ENCODE measurements at regions not wholly inside any gene's neighbourhood (a gene's known extent, or its start where the extent isn't known, plus 50 kb on each side); places are given as distances from the start of the nearest gene placed in this dataset.

DNA sequence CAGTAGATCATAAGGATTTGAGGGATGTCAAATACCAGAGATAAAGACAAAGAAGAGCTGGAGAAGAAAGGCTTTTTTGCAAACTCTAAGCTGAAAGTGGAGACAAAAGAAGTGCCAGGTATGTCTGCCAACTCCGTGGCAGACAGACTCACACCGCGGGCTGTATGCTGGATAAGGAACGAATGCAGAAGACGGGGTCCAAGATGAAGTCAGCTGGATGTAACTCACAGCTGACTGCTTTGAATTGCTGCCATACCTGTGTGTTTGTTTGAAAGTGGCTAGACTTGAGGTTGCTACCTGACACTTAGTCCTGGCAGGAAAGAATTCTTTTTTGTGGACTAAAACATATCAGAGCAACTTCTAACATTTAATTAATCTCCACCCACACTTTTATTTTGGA is 398.8 kb downstream of the DLEU7 start:
- no peak for DNase-seq (ENCODE audit: low read depth in 1 of 2, low spot score in 1 of 2)

DNA sequence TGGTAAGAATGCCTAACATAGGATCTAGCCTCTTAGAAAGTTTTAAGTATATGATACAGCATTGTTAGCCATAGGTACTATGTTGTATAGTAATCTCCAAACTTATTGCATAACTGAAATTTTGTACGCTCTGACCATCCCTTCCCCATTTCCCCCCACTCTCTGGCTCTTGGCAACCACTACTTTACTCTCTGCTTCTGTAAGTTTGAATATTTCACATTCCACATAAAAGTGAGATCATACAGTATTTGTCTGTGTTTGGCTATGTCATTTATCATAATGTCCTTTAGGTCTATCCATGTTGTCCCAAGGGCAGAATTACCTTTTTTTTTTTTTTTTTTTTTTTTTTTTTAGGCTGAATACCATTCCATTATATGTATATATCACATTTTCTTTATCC is 396.9 kb downstream of the DLEU7 start:
- no peak for DNase-seq (ENCODE audit: low read depth in 1 of 2, low spot score in 1 of 2)

DNA sequence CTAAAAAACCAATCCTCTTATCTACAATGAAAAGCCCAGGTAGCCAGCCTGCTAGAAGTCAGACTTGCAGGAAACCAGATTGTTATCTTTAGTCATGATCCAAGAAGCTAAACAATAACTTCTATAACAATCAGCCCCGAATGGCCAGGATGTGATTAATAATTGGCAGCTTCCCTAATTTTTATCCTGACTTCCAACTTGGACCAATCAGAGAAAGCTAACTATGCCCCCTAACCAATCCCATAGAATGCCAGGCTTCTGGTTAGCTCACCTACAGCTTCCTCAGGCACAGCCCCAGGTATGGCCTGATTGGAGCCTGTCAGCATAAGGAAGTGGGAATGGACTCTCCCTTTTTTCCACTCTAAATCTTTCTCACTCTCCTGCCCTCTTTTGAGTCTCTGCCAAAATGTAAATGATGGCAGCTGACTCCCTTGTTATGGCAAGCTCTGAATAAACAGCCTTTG is 394.9 kb downstream of the DLEU7 start:
- DNase-seq (ENCODE audit: low read depth in 1 of 2, low spot score in 1 of 2), result no peak

DNA sequence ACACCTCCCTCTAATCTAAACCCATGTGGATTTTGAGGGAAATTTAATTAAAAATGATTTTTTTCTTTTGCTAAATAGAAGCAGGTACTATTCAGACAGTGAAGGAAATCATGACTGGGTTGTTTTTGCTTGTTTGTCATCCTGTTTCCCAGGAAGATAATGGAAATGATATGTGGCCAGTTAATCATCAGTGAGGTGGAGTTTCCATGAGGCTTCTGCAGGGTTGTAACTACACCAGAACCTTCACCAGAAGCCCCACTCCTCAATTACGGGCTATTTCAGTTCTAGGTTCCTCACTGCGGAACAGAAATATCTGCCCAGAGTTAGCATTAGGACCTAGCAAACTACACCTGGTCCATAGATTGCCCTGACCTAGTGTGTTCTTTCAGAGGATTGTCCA is 394.0 kb downstream of the DLEU7 start:
- DNase-seq (ENCODE audit: low read depth in 1 of 2, low spot score in 1 of 2), result no peak

DNA sequence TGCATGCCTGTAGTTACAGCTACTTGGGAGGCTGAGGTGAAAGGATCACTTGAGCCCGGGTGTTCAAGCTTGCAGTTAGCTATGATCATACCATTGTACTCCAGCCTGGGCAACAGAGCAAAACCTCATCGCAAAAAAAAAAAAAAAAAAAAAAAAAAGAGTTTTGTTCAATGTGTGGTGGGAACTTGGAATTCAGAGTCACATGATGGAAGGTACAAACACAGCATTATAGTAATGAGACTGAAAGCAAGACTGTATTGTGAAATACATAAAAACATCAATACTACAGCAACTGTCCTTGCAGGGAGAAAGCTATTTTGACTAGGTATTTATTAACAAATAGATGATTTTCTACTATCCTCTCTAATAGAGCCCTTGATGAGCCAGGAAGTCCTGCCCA is 393.2 kb downstream of the DLEU7 start:
- no peak for DNase-seq (ENCODE audit: low read depth in 1 of 2, low spot score in 1 of 2)

DNA sequence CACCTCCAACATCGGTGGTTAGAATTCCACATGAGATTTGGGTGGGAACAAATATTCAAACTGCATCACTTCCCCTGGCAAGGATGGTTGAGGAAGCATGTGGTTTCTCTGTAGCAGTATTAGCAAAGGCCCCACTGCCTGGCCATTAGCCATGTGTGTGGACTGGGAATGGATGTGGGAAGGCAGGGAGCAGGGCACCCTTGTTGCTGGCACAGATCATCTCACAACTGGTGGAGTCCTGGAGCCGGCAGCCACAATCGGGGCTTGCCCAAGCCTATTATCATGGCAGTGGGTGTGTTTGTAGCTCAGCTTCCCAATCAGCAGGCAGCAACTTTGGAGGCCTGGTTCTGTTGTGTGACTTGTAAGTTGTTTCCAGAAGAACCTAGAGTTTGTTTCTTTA is 391.9 kb downstream of the DLEU7 start:
- no peak for DNase-seq (ENCODE audit: low read depth in 1 of 2, low spot score in 1 of 2)

DNA sequence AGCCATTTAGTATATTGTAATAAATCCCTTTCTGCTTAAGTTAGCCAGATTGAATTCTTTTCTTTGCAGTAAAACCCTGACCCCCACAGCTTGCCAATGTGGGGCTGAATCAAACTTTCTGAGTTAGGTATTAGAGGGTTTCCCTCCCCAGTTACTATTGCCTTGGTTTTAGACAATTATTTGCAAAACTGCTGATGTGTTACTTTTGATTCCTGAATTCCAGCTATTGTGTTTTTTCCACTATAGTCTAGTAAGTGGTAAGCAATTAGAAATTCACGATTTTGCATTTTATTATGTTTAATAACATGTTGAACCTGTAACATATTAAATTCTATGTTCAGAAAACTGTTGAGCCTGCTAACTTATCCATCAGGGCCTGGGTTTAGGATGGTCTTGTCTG is 391.5 kb downstream of the DLEU7 start:
- DNase-seq (ENCODE audit: low read depth in 1 of 2, low spot score in 1 of 2), result no peak

DNA sequence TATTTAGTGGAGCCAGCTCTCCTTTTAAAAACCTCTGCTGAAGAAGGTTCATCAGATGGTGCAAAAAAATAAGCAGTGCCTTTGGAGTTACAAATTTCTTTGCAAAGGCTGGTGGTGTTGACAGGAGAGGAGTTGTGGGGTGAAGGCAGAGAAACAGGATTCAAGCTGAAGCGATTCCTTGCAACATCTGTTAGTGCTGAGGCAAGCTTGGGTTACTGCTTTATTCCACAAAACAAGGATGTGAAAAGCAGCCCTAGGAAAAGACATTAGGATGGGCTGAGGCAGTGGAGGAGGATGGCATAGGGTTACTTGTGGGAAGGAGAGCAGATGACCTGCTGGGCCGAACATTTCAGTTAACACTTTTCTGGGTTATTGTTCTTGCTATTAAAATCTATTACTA is 390.7 kb downstream of the DLEU7 start:
- DNase-seq (ENCODE audit: low read depth in 1 of 2, low spot score in 1 of 2), result no peak

DNA sequence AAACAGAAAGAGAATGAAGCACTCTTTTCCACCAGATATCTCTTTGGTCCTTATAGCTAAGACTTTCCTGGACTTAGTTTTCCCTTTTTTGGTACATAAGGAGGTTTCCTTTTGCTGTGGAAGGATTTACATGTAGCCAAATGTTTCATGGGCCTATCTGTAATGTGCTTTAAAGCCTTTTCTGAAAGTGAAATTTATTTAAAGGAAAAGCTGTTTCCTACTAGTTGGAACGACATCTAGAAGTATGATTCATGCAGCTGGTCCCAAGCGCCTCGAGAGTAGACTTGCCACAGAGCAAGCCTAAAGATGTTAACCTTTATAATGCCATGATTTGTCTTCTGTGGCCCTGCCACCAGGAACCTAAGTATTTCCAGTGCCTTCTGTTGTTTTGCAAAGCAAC is 390.3 kb downstream of the DLEU7 start:
- no peak for DNase-seq (ENCODE audit: low read depth in 1 of 2, low spot score in 1 of 2)

DNA sequence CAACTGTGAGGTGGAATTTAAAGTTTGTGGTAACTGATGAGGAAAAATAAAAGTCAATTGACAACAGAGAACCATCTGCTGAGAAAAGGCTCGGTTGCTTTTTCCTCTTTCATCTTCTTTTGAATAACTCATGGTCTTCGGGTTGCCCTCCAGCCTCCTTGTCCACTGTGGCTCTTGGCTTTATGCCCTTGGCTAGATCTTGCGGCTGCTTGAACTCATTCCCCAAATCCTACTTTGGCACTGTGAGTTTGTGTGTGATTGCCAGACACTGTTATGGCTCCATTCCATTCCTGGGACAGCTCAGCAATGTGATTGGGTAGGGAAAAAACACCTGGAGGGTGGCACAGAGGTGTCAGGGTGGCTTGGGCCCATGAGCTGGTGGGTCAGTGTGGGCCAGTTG is 387.4 kb downstream of the DLEU7 start:
- DNase-seq (ENCODE audit: low read depth in 1 of 2, low spot score in 1 of 2), result no peak

DNA sequence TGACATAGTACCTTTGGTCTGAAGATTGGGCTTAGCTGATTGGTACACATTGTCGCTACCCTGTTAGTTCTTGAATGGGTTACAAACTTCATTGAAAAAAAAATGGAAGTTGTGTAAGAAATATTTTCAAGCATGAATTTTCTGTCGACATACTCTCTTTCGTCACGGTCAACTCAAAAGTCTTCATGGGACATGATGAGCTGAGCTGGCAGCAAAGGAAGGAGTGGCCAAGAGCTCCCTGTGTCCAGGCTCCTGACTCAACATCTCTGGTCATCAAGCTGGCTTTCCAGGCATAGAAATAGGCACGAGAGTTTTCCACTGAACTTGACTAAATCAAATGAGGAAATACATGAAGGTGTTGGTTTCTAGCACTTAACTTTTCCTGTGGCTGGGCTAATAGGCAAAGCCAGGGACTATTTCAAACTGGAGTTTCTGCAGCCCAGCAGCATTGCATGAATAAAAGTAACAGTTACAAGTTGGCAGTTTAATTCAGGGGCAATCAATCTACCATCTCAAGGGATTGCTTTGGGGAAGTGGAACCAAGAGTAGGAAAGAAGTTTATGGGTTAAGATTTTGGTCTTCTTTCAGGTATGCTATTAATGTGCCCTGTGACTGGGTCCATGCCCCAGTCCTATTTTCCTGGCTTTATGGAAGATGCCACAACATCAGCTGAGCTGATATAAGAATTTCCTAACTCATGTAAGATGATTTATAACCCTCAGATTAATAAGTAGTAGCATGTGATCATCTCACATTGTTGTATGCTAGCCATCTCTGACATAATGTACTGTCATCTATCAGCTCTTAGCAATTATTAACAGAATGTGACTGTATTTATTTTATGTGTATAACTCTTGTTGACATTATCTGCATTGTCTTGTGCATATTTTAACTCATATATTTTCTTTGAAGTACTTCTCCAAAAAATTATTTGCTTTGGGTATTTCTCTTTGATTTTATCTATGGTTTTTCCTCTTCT is 385.8 kb downstream of the DLEU7 start:
- no peak for DNase-seq (ENCODE audit: low read depth in 1 of 2, low spot score in 1 of 2)

DNA sequence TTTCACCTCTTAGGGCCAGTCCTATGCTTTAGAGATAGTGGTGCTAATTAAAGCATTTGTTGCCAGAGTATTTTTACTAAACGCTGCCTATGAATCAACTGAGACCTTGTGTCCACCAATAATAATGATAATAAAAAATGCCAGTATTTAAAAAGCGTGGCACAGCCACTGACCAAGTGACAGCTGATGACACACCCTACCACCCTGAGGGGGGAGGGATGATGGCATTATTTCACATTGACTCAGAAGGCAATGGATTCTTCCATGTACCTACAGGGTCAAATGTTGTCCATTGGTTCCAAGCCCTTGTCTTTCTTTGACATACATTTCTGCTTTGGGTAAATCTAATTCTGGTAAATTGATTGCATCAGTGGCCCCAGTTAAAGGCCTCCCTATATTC is 384.4 kb downstream of the DLEU7 start:
- DNase-seq (ENCODE audit: low read depth in 1 of 2, low spot score in 1 of 2), result no peak

DNA sequence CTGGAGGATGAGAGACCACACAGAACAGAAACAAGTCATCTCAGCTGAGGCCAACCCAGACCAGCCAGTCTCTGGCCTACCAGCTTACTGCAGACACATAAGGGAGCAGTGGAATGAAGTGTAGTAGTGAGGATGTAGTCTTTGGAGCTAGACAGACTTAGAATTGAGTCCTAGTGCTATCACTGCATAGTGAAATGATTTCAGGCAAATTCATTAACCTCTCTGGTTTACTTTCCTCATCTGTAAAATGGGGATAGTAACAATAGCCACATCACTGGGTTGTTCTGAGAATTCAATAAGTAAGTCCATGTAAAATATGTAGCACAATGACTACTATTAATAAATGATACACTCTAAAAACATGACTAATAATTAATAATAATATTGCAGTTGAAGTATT is 383.8 kb downstream of the DLEU7 start:
- no peak for DNase-seq (ENCODE audit: low read depth in 1 of 2, low spot score in 1 of 2)

DNA sequence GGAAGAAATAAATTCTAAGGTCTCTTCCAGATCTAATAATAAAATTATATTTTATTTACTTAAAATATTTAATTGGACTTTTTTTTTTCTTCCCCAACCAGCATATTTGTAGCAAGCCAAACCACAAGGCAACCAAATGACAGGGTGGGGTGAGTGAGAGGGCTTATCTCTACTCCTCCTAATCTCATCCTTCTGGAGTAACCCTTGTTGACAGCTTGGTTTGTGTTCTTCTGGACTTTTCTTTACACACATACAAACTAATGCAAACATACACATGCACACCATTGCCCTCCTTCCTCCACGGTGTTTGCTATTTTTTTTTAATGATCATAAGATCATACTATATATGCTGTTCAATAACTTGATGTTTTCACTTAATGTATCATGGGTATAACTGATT is 383.1 kb downstream of the DLEU7 start:
- no peak for DNase-seq (ENCODE audit: low read depth in 1 of 2, low spot score in 1 of 2)

DNA sequence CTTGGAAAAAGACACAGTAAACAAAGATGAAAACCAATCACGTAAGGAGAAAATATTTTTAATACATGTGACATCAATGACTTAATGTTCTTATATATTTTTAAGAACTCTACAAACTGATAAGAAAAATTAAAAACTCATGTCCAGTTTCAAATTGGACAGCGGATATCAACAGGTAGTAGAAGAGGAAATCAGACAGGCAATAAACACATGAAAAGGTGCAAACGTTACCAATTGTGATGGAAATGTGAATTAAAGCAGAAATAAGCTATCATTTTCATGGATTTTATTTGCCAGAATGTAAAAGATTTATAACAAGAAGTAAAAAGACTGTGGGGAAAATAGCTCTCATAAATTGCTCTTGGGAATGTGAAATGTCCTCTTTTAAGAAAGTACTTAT is 382.3 kb downstream of the DLEU7 start:
- no peak for DNase-seq (ENCODE audit: low read depth in 1 of 2, low spot score in 1 of 2)

DNA sequence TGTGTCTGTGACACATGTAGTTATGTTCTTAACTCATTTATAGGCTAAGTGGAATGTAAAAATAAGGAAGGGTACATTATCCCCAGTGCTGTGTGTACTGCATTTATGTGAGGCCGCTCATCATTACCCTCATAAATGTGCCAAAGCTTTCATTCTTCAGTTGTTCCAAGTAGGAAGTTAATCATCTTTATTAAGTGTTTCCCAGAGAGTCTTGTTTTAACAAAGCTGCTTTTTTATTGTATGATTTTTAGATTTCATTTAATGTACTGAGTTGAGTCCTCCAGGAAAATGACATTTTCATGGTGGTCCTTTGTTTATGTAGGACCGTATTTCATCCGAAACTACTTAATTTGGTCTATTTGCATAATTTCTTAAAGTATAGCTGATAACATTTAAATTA is 379.8 kb downstream of the DLEU7 start:
- DNase-seq (ENCODE audit: low read depth in 1 of 2, low spot score in 1 of 2), result no peak

DNA sequence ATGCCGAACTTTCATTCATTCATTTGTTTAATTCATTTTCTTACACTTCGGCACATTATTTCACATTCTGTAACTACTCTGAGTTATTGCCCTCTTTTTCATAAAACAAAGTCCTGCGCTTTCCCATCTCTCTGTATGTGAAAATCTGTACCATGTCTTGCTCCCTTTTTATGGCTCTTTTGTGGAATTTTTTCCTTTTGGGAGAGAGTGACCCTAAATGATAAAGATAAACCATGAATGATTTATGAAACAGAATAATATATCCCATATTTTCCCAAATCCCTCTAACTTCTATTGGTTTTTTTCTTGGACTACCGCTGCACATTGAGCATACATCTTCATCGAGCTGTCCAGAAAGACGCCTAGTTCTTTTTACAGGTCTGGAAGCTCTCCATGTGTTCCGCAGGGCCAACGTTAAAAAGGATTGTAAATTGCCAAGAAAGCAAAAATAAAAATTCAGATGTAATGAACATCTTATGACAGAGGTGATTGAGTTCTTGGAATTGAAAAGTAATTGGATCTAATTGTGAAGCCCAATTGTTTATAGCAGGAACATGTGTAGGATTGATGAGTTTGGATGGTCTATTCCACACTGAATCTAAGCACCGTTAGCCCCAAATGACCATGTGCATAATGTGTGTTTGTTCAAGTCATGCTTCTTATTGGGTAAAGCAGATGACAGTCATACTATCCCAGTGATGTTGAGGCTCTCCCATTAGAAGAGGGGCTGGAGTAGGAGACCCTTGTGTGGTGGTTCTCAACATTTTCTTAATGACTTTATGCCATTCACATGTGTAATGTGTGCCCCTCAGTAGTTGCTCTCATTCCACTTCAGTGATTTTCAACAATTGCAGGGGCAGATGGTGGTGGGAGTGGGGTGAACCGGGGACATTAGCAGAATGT is 378.9 kb downstream of the DLEU7 start:
- DNase-seq (ENCODE audit: low read depth in 1 of 2, low spot score in 1 of 2), result no peak

DNA sequence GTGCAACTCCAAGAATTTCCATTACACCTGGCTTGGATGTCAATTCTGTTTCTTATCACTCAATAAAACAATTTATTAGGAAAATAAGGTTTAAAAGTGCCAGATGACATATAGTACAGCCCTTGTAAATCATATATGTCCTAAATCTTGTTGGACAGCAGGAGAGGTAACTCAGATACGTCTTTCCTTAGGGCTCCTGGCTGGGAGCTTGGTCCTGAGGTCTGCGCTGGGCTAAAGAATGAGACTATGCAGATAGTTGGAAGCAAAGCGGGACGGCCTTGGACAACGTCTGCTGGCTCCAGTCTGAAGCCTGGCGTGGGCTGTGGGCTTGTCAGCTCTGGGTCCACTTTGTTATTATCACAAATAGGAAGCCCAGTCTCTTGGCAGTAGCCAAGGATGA is 377.0 kb downstream of the DLEU7 start:
- no peak for DNase-seq (ENCODE audit: low read depth in 1 of 2, low spot score in 1 of 2)

DNA sequence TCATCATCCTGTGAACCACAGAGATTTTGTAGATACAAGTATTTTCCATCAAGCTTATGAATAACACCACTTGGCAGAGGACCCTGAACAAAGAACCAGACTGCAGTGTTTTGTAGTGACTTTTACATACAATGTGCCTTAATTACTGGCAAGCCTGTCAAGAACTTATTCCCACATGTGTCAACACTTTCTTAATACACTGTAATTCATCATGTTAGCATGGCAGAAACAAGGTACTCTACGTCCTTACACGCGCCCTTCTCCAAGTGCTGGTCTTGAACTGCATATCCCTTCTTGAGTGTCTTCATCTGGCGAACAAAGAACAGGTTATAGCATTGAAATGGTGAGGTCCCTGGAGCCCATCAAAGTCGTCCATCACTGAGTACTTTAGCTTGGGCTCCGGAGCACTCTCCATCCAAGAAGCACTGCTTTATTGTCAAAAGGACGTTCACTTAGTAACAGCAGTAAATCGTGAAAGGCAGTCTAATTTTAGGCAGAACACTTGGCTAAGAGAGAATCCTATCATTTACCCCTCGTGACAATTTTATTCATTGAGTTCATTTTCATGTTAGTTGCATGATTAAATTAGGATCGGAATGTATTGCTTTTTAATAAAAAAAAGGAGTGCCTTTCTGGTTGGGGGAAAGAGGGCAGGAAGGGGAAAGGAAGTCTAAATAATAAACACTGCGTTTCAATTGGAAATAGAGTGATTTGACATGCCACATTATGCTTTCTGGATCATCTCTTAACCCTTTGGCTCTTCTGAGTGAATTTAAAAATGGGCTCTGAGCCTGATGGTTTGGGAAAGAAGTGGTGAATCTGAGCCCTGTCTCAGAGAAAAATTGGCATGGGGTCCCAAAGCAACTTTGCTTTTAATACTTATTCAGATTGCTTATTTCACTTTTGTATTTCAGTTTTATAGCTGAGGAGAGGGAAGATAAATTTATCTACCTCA is 376.1 kb downstream of the DLEU7 start:
- no peak for DNase-seq (ENCODE audit: low read depth in 1 of 2, low spot score in 1 of 2)

DNA sequence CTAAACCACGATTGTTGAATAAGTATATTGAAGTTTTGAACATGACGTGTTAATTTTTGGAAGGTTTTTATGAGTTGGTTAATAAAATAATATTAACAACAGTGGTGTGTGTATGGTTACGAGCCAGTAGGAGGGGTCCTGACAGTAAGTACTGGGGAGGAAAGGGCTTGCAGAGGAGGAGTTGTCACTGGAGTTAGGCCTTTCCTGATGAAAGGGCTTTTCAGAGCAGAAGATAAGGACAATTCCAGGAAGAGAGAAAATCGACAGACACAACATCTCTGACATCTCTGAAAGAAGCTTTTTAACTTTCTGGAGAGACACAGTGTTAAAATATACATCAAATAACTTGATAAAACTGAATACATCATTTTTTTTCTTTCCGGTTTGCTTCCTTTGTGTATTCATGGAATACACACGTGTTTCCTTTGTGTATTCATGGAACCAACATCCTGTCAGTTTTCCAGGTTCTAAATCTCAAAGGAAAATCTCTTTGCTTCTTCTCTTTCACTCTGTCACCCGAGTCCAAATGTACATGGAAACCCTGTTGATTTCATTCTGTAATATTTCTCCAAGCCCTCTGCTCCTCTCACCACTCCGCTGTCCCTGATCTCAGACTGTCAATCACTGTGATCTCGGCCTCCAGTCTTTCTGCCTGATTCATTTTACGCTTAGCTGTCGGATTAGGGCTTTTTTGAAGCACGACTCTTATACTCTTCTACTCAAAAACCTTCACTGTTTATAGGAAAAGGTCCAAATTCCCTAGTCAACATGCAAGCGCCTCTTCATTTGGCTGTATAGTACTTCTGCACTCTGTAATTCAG is 374.4 kb downstream of the DLEU7 start:
- no peak for DNase-seq (ENCODE audit: low read depth in 1 of 2, low spot score in 1 of 2)
